C4-2B (cell line): ENCODE measurements at regions not wholly inside any gene's neighbourhood (a gene's known extent, or its start where the extent isn't known, plus 50 kb on each side); places are given as distances from the start of the nearest gene placed in this dataset.
"Not testable (repeated sequence)": the region's sequence is repeated elsewhere in the genome, so short reads cannot be mapped to it uniquely, and the experiment has no call there.

ENCODE experiments used
- ZFX ChIP-seq: fragments of 450-650 bp; IDR thresholded peaks from 2 replicates; pipeline ENCODE4 v1.6.1; 2017
- TF ChIP-seq, protein P1 (sequence below): fragments of 450-650 bp; conservative IDR thresholded peaks from 2 replicates; pipeline ENCODE4 v1.5.1; 2017; ENCODE audit warnings: mild to moderate bottlenecking

DNA sequence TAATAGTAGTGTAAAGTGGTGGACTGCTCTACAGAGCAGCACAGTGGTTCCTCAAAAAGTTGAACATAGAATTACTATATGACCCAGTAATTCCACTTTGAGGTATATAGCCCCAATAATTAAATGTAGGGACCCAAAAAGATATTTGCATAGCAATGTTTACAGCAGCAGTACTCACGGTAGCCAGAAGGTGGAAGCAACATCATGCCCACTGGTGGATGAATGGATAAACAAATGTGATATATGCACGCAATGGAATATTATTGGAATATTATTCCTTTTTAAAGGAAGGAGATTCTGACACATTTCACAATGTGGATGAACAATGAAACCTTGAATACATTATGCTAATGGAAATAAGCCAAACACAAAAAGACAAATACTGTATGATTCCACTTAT lies 121.4 kb downstream of the POTEM start:
- TF ChIP-seq, protein P1, sequence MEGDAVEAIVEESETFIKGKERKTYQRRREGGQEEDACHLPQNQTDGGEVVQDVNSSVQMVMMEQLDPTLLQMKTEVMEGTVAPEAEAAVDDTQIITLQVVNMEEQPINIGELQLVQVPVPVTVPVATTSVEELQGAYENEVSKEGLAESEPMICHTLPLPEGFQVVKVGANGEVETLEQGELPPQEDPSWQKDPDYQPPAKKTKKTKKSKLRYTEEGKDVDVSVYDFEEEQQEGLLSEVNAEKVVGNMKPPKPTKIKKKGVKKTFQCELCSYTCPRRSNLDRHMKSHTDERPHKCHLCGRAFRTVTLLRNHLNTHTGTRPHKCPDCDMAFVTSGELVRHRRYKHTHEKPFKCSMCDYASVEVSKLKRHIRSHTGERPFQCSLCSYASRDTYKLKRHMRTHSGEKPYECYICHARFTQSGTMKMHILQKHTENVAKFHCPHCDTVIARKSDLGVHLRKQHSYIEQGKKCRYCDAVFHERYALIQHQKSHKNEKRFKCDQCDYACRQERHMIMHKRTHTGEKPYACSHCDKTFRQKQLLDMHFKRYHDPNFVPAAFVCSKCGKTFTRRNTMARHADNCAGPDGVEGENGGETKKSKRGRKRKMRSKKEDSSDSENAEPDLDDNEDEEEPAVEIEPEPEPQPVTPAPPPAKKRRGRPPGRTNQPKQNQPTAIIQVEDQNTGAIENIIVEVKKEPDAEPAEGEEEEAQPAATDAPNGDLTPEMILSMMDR: not testable (repeated sequence)
- not testable (repeated sequence) for TF ChIP-seq ZFX
